ENCODE measurements at regions not wholly inside any gene's neighbourhood (a gene's known extent, or its start where the extent isn't known, plus 50 kb on each side); places are given as distances from the start of the nearest gene placed in this dataset.
A peak's percentile ranks its signal among the peaks of the same experiment; 100 is the strongest.

DNA sequence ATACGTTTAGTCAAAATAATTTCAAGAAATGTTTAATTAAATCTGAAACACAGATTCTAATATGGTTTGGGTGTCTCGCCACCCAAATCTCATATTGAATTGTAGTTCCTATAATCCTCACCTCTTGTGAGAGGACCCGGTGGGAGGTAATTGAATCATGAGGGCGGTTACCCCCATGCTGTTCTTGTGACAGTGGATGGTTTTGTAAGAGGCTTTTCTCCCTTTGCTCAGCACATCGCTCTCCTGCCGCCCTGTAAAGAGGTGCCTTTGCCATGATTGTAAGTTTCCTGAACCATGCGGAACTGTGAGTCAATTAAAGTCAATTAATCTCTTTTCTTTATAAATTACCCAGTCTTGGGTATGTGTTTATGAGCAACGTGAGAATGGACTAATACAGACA lies 1045.1 kb upstream of the POU3F3 start:
- ATAC-seq (no peak), DNase-seq (no peak)
- intact Hi-C loops (cut with DNase I, micrococcal nuclease), result no loop called here

DNA sequence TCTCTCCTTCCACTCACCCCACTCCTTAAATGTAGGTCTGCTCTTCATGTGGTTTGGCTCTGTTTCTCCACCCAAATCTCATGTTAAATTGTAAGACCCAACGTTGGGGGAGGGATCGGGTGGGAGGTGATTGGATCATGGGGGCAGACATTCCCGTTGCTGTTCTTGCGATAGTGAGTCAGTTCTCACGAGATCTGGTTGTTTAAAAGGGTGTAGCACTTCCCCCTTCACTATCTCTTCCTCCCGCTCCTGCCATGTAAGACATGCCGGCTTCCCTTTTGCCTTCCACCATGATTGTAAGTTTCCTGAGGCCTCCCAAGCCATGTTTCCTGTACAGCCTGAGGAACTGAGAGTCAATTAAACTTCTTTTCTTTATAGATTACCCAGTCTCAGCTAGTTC lies 1044.5 kb upstream of the POU3F3 start:
- intact Hi-C loops (cut with DNase I, micrococcal nuclease), result no loop called here
- ATAC-seq (no peak), DNase-seq (no peak)

DNA sequence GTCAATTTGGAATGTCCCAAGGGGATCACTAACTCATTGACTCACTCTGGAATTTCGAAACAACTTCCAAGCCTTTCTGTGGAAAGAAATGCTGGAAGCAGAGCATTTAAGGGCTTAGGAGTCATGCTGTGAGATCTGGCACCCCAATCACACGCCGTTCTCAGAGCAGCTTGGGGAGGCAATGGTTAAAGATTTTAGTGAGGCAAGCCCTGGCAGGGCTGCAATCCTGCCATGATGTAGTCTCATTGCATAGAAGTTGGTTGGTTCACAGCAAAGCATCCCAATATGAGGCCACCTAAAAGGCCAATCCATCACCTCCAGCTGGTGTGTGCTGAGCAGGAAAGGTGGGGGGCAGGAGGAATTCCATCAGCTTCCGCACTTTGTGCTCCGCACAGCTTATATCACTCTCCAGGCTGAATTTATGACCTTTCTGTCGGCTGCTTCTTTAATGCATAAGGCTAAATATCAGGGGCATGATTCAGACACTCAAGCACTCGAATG lies 1043.9 kb upstream of the POU3F3 start:
- intact Hi-C loops (cut with DNase I, micrococcal nuclease), result no loop called here
- ATAC-seq, result no peak
- DNase-seq, result no peak

DNA sequence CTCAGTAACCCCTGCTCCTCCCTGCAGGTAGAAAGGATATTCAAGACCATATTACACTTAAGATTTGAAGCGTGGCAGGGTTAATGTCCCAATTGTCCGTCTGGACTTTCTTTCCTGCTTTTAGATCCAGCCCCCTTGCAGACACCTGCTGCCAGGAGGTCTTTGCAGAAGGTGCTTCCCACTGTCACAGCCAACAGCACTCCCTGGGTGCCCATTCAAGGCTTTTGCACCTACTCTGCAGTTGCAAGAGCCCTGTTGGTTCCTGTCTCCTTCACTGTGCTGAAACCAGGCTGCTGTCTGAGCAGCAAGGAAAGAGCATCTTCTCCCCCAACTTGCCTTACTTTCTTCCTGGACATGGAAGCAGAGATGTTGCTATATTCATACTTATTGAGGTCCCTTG lies 1043.0 kb upstream of the POU3F3 start:
- intact Hi-C loops (cut with DNase I, micrococcal nuclease), result no loop called here
- ATAC-seq (no peak), DNase-seq (no peak)

DNA sequence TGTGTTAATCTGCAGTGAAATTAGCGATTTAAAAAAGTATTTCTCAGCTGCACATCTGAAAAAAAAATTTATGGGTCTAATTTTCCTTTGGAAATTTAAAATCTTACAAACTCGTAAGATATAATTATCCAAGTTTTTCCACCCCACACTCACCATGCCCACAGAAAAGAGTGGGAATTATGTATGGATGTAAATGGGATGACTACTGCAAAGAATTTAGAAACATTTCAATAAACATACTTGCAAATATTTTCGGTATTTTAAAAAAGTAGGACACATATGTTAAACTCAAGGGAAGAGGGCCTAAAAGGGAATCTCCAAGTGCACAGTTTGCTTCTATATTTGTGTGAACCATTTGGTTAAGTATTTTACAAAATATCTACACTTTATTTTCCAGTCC lies 1039.9 kb upstream of the POU3F3 start:
- ATAC-seq (no peak), DNase-seq (no peak)
- intact Hi-C loops (cut with DNase I, micrococcal nuclease), result no loop called here

DNA sequence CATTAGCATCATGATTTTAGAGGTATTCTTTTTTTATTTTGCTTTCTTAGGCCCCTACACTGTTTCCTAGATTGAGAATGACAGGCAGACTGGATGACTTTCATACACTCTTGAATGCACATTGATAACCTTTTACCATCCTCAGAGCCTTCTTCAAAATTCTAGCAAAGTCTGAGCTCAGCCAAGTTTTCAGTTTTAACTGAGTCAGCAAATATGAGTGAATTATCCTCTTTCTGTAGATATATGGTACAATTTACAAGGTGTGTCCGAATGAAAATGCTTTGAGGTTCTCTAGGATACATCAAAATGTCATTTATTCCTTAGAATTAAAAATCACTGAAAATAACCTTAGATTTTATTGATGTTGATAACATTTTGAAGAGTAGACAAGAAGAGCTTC lies 1038.2 kb upstream of the POU3F3 start:
- intact Hi-C loops (cut with DNase I, micrococcal nuclease), result no loop called here
- ATAC-seq (no peak), DNase-seq (no peak)

DNA sequence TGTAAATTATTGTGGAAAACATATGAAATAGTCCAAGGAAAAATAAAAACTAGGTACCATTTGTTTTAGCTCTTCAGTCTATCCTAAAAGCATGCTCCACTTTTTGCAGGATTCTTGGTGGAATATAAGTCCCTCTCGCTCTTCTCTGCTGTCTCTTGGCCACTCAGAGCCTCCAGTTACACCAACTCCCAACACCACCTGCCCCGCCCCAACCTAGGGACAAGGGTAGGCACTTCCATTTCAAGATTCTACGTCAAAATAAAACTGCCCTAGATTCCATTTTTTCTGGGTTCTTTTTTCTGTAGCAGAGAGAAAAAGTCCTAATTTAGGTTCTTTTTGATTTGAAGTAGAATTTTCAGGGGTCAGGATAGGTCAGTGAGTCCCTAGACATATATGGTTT lies 1036.2 kb upstream of the POU3F3 start:
- ATAC-seq (no peak), DNase-seq (no peak)
- intact Hi-C loops (cut with DNase I, micrococcal nuclease), result no loop called here

DNA sequence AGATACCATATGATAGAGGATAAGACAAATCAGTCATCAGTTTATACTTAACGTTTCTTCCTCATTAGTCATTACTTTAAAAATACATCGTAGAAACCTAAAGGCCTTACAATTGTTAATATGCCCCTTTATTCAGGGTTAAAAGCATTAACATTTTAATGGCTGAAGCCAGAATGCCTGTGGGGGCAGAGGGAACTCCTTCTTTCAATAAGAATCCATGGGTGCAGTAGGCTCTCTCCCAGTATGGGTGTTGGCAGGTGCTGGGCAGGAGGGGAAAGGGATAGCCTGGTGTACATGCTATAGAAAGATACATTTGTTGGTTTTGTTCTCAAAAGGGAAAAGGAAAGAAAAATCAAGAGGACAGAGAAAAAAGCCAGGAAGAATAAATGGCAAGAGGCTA lies 1035.7 kb upstream of the POU3F3 start:
- intact Hi-C loops (cut with DNase I, micrococcal nuclease), result no loop called here
- ATAC-seq (no peak), DNase-seq (no peak)

DNA sequence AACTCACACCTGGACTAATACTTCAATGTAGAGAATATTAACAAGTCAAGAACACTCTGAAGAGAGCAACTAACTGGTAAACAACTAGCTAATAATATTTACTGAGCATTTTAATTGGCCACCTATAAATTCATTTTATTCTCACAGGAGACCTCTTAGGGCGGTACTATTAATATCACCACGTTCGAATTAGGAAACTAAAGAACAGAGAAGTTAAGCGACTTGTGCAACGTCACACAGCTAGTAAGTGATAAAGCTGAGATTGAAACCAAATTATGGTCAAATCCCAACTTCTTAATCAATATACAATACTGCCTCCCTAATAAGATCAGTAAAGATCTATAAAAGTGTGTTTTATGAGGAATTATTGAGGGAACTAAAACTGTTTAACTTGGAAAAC lies 1034.3 kb upstream of the POU3F3 start:
- intact Hi-C loops (cut with DNase I, micrococcal nuclease), result no loop called here
- ATAC-seq, result no peak
- DNase-seq, result no peak

DNA sequence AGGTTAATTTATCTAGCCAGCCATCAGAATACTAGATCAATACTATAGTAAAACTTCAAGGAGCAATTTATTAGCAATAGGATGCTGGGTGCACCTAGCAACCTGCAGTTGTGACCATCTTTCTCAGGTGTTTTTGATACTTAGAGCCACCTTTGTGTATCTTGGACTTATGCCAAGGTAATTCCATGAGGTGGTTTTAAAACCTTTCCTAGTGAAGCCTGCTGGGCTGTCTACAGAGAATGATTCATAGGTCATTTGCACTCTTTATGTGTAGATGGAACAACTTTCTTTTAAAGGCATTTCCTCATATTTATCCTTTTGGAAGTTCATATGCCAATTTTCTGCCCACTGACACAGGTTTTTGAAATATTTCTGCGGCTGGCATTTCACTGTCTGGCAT lies 1030.1 kb upstream of the POU3F3 start:
- intact Hi-C loops (cut with DNase I, micrococcal nuclease), result no loop called here
- ATAC-seq (peak; percentile 95), DNase-seq (no peak)

DNA sequence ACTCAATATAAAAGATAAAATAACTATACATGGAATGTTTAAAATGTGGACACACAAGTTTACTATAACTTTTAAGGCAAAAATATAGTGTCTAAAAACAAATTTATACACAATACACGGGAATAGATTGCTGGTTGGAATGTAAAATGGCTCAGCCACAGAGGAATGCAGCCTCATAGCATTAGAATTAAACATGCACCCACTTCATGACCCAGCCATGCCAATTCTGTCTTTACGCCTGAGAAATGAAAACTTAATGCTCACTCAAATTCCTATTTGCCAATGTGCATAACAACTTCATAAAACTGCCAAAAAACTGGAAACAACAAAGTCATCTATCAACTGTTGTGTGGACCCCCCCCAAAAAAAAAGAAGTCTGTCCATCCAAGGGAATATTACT lies 1006.6 kb upstream of the POU3F3 start:
- DNase-seq, result no peak
- intact Hi-C loops (cut with DNase I, micrococcal nuclease), result no loop called here
- no peak for ATAC-seq

DNA sequence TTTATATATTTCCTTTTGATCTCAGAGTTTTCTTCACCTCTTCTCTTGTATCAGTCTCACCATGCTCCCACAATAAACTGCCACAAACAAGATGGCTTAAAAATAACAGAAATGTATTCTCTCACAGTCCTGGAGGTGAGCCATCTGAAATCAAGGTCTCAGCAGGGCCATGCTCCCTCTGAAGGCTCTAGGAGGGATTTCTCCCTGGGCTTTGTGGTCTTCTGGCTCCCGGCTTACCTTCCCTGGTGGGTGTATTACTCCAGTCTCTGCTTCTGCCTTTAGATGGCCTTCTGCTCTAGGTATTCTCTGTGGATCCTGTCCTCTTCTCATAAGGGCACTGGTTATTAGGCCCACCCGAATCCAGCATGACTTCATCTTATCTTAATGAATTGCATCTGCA lies 994.7 kb upstream of the POU3F3 start:
- intact Hi-C loops (cut with DNase I, micrococcal nuclease), result no loop called here
- no peak for DNase-seq
- ATAC-seq, result no peak

DNA sequence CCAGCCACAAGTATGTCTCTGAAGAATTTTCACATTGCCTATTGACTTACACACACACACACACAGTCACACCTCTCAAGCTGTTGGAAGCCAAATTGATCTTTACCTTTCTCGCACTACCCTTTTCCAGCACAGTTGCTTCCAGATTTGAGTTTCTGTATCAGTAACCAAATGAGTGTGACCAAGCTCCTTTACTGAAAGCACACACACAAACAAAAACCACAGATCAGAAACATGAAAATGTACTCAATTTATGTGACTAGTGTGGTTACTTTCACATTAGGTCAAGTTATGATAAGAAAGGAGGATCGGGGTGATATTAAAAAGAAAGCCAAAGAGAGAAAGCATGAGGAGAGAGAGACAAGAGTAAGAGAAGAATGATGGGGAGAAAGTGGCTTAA lies 993.9 kb upstream of the POU3F3 start:
- DNase-seq (no peak), ATAC-seq (no peak)
- intact Hi-C loops (cut with DNase I, micrococcal nuclease), result no loop called here

DNA sequence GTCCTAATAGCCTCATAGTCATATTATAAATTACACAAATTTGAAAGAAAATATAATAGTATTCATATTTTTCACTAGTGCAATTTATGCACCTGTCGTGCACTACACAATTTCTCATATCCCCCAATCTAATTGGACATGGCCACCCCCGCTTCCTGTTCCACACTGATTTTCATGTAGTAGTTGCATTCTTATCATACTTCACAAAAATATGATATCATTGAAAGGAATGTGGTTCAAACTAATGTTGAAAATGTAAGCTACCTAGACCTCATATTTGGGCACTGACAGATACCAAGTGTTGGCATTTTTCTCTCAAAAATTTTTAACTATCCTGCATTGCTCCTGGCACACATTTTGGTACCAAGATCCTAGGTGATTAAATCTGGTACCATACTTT lies 985.5 kb upstream of the POU3F3 start:
- no peak for ATAC-seq
- intact Hi-C loops (cut with DNase I, micrococcal nuclease), result no loop called here
- no peak for DNase-seq

DNA sequence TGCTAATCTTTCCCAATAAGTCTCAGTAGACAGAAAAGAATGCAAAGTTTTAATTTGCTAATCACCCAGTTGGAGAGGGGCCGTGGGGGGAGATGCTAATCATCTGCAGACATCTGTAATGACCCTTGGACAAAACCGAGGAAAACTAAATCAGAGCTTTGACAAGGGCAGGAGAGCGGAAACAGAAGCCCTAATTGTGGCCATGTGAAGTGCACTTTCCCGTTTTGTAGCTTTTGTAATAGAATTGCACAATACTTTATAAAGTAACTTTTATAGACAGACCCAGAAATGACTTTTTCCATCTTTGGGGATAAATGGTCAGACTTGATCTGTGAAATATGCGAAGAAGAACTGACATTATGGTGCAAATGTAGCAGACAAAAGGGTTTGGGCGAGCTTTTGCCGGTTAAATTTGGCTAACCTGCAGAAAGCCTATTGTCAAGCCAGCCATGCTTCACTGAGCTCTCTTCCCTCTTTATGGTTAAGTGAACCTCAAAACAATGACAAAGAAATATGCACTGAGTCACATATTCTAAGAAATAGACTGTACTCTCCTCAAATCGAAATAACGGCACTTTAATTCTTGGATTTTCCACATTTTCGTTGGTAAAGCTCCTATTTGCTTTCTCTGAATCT lies 980.1 kb upstream of the POU3F3 start:
- DNase-seq (no peak), ATAC-seq (no peak)
- intact Hi-C loops (cut with DNase I, micrococcal nuclease), result no loop called here

DNA sequence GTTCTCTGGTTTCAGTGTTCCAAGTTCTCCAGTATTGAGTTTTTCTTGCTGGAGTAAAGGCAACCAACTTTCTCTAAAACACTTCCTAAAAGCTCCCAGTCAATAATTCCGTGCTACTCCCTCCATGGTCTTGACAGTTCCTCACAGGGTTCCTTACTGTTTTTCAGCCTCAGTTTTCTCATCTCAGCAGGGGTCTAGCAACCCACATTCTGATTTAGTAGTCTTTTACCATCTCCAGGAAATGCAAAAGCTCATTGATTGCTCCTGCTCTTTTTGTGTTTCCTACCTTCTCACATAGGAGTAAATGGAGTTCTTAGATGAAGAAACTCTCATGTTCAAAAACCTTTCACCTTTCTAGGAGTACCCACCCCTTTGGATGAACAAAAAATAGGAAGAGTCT lies 978.8 kb upstream of the POU3F3 start:
- ATAC-seq, result no peak
- intact Hi-C loops (cut with DNase I, micrococcal nuclease), result no loop called here
- no peak for DNase-seq

DNA sequence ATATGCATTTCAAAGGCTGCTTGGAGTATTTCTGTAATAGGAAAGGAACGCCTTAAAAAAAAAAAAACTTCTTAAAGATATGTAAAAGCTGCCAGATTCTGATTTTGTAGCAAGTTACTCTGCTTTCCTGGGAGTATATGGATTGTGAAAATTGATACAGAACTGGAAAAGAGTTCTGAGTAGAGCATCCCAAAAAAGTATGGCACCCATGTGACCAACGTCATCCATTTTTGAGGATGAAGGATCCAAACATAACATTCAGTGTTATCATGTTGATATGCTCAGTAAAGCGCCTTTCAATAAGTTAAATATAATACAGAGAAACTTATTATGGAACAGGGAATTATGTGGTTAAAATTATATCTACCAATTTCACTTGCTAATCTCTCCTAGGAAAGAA lies 978.4 kb upstream of the POU3F3 start:
- intact Hi-C loops (cut with DNase I, micrococcal nuclease), result no loop called here
- no peak for DNase-seq
- no peak for ATAC-seq

DNA sequence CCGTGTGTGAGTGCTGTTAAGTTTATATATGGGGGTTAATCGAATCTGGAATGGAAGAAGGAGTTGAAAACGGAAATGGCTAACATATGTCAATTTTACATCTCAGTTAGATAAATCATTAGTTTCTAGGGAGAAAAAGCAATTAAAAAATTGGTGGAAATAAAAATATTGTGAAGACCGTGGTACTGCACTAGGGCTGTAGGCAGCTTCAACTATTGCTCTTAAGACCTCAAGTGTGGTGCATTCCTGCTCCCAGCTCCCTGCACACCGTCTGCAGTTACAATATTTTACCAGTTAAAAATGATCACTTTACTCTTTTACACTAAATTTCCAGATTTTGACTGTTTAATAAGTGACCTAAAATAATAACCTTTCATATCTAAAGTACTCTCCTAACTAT lies 977.3 kb upstream of the POU3F3 start:
- intact Hi-C loops (cut with DNase I, micrococcal nuclease), result no loop called here
- ATAC-seq (no peak), DNase-seq (no peak)

DNA sequence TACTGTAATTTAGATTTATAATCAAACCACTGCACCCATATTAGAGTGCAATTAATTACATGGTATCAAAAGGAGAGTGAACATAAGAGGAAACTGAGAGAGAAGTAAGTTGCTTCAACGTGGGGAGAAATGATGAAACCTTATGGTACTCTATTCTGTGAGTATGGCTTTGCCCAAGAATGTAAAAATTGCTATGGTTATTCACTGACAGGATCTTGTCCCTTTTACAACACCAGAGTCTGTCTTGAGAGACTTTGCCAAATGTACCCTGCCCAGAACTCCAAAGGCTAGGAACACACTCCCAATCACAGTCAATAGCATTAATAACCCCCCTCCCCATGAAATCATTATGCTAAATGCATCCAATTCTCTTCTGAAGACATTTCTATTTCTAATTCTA lies 974.8 kb upstream of the POU3F3 start:
- intact Hi-C loops (cut with DNase I, micrococcal nuclease), result no loop called here
- DNase-seq (no peak), ATAC-seq (no peak)

DNA sequence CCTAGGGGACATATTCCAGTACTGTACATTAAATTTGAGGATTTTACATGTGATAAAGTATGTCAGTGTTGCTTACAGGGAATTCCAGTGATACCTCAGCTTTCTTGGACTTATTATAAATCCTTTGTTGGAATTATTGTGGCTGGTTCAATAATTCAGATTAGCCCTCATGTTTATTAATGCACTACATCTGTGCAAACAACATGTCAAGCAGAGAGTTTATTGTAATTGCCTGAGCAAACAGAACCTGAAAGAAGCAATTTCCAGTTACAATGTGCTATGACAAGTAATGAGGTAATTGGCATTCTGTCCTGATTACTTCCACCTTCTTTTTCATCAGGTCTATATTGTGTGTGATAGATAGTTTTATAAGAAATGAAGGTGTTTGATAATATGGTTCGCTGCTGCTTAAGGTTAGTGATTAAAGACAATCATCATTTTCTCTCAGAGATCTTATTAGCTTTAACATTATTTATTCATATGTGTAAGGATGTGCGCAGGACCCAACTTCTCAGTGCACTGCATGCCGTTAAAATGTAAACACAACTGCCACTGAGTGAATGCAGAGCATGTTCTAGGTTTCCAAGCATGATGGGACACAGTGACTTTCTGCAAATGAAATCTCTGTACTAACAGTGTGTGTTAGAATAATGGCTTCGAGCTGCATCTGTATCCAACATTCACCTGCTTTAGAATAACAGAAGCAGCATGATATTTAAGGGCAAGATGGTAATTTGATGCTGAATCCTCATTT lies 973.7 kb upstream of the POU3F3 start:
- intact Hi-C loops (cut with DNase I, micrococcal nuclease), result no loop called here
- DNase-seq, result no peak
- ATAC-seq, result no peak

DNA sequence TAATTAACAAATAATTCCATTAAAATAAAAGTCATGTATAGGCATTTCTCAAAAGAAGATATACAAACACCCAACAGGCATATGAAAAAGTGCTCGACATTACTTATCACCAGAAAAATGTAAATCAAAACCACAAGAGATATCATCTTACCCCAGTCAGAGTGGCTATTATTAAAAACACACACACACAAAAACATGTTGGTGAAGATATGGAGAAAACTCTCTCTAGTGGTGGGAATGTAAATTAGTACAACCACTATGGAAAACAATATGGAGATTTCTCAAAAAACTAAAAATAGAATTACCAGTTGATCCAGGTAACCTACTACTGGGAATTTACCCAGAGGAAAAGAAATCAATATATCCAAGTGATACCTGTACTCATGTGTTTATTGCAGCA lies 966.3 kb upstream of the POU3F3 start:
- no peak for ATAC-seq
- no peak for DNase-seq
- intact Hi-C loops (cut with DNase I, micrococcal nuclease), result no loop called here
